GM19328 (cell line): ENCODE measurements at regions not wholly inside any gene's neighbourhood (a gene's known extent, or its start where the extent isn't known, plus 50 kb on each side); places are given as distances from the start of the nearest gene placed in this dataset.

Source experiments
- ATAC-seq: cut with Tn5 transposase; IDR thresholded peaks from one replicate; pipeline ENCODE4 v1.9.1; 2021; ENCODE audit warnings: mild to moderate bottlenecking, moderate library complexity; ENCODE audit not compliant: unreplicated experiment

GRCh38 chr14:51442513-51443175 is 202.6 kb downstream of the TMX1 start:
- ATAC-seq: no peak

- ATAC-seq: no peak
These were observed 203.4 kb downstream of the TMX1 start for GRCh38 chr14:51443195-51444018.

DNA sequence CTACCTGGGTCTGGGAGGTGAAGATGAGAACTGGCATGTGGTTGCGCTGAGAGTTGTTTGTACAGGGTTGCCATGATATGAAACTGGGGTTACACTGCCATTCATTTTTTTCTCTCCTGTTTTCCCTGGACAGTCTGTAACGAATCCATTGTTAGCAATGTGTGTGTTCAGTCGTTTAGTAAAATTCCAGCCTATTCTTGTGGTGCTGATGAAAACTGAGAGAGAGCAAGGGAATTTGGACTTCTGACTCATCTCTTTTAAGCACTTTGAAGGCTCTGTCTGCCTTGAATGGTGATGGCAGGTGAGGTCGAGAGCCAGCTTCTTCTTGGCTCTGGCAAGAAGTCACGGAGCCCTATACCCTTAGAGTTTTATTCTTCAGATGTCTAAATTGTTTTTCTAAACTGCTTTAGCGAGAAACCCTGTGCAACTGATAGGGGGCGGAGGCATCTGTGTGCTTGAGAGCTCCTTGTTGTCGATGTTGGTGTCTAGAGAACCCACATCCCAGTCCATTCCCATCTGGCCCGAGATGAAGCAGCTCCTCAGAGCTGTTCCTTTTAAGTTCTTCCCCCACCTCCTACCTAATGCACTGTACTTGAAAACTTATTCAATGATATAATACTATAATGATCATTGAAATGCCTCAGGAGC is 204.4 kb downstream of the TMX1 start:
- no peak for ATAC-seq

GRCh38 chr14:51445001-51445390 is 204.9 kb downstream of the TMX1 start:
- no peak for ATAC-seq

DNA sequence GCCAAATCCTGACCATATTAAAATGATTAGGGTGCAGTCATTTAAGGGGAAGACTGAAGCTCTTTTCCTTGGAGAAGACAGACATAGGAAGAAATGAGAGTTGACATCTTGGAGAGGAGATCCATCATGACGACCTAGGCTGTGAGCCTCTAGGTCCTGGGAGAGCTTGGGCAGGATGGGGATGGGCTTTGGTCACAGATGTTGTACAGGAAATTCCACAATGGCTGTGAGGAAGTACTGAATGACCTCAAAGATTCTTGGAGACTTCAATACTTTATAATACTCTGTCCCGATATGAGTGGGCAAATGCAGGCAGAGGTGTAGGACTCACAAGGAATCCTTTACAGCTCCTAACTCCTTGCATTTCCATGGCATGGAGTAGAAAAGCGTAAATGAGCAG is 204.9 kb upstream of the FRMD6 start:
- no peak for ATAC-seq

DNA sequence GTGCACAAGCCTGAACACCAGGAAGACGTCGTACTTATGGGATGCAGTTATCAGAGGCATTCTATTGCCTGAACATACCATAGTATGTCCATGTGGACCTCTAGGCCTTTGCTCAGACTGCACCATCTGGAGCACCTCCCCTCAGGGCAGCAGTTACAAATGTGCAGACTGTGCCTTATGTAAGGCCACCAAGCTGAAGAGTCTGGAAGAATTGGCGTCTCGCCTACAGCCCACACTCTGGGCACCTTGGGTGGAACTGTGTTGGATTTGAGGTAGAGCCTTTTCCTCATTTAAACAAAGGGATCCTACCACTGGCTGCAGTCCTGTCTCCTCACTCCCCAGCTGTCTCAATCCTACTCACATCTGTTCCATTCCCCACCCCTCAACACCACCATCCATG is 204.3 kb upstream of the FRMD6 start:
- no peak for ATAC-seq

DNA sequence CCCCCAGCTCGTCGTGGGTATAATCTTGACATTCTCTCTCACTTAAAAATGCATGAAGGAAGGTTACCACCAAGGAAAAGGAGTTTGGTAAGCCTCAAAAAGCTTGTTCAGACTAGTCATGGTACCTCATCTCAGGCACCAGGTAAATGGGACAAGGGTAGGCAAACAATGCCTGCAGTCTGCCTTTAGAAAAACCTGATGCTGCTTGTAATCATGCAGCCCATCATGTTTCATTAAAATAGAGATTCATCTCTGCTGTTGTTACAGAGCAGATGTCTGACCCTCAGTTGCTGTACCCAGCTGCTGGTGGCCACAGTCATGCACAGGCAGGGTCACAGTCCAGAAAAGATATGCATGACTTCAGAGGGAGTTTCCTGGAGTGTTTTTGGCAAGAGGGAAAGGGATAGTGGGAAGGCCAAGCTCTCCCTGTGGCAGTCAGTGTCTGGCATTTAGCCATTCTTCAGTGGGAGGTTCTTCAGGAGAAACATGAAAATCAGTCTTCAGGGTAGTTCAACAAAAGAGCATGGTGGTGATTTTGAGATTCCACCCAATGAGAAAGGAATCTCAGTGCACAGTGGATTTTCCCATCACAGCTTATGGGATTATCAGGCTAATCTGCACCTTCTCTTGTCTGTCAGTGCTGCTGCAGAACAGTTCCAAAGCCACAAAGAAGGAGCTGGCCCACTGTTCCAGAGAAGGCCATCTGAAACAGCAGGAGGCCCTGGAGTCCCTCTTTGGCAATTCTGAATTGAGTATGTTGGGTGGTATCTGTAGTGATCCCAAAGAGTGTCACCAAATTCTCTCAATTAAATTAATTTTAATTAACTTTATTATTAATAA is 202.7 kb upstream of the FRMD6 start:
- ATAC-seq: no peak

- ATAC-seq: no peak
These were observed 202.0 kb upstream of the FRMD6 start for GRCh38 chr14:51449681-51450080.

GRCh38 chr14:51451561-51451960 is 200.1 kb upstream of the FRMD6 start:
- ATAC-seq: no peak

GRCh38 chr14:51453869-51454268 is 197.8 kb upstream of the FRMD6 start:
- ATAC-seq: no peak

DNA sequence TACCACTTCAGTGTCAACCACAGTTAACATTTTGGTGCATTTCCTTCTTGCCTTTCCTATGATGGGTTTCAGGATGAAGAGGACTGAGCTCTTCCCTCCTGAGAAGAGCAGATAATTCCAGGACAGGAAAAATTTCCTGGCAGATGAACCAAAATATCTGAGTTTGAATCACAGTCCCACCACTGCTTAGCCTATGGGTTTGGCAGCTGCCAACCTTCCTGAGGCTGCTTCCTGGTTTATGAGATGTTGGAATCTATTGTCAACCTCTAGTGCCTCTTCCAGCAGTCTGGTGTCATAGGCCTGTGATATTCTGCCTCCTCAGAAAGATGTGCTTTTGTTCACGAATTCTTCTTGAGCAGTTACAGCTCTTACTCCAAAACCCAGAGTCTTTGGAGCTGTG is 197.4 kb upstream of the FRMD6 start:
- no peak for ATAC-seq

DNA sequence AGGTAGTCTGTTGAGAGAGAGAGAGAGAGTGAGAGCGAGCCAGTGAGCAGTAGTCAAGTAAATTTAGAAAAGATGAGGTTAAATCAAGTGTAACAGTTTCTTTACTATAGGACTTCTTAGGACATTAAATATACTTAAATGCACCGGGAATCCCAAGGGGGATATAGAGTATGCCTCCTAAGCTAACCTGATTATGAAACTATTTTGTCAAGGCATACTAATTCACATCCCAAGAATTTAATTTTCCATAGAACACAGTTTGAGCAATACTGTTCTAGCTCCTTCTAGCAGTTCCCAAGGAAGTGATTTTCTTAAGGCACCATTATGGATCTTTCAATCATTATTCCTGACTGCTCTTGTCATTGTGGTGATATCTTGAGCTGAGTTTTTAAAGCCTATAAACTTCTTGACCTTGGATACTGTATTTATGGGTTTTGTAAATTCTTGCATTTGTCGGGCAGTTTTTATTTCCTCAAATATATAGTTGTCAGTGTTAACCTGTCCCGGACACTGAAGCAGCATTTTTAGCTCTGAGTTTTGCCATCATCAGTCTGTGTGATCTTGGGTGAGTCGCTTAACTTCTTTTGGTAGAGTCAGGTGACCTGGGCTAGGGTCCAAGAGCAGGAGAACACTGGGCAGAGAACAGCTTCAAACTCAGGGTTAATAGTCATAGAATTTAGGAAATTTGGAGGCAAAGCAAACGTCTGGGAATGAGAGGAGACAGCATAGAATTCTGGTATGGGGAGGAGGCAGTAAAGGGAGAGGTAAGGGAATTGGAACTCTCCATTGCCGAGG is 196.5 kb upstream of the FRMD6 start:
- ATAC-seq: no peak

DNA sequence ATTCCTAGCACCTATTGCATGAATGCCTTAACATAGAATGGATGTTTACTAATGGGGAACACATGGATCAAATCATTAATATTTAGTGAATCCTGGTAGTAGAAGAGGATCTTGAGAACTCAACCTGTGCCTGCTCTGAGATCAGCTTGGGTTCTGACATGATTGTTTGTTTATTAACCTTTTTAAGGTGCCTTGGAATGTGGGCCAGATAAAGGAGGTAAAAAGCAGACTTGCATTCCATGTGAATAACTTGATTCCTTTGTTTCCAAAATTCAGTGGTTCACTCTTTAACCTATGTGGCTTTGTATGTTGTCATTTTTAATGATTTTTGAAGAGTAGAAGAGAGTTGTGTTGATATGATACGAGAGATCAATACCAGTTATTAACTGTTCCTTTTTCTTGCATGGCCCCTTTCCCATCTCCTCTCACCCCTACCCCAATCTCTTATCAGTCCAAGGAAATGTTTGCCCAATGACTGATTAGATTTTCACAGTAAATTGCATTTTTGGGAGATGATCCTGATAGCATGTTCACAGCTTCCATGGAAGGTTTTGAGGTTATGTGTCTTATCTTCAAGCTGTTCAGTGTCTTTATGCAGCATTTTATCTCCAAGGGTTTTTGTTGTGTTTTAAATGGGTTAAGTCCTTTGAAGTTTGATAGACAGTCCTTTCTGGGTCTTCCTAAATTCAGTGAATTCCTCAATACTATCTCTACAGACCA is 193.7 kb upstream of the FRMD6 start:
- no peak for ATAC-seq

- no peak for ATAC-seq
These were observed 193.2 kb upstream of the FRMD6 start for GRCh38 chr14:51458563-51458955.

GRCh38 chr14:51460011-51460410 is 191.7 kb upstream of the FRMD6 start:
- no peak for ATAC-seq

- no peak for ATAC-seq
These were observed 189.5 kb upstream of the FRMD6 start for GRCh38 chr14:51462182-51462581.

DNA sequence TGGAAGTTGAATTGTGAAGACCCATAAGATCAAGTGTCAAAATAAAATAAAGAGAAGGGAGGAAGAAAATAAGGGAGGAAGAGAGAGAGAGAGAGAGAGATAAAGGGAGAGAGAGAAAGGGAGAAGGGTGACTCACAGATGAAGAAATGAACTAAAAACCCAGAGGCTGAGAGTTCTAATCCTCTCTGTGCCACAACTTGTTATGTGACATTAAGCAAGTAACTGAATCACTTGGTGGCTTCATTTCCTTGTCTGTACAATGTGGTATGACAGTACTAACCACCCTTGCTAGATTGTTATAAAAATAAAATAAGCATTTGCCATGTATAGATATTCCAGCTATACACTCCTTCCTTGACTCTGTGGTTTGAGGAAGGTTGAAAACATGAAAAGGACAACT is 189.0 kb upstream of the FRMD6 start:
- ATAC-seq: no peak

DNA sequence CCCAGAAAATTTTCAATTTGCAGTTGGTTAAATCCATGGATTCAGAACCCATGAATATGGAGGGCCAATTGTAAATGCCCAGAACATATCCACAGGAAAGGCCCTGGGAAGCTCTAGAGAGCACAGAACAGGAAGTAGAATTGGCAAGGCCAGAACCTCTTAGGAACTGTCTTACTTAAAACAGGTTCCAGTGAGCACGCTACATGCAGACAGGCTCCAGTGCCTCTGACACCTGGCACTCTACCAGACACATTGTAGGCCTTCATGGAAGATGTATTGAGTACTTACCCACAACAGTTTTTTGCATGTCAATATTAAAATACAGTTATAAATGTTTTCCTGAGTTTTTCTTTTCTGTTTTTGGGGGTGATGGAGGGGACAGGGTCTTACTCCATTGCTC is 188.2 kb upstream of the FRMD6 start:
- no peak for ATAC-seq

GRCh38 chr14:51464411-51464810 is 187.3 kb upstream of the FRMD6 start:
- ATAC-seq: no peak

DNA sequence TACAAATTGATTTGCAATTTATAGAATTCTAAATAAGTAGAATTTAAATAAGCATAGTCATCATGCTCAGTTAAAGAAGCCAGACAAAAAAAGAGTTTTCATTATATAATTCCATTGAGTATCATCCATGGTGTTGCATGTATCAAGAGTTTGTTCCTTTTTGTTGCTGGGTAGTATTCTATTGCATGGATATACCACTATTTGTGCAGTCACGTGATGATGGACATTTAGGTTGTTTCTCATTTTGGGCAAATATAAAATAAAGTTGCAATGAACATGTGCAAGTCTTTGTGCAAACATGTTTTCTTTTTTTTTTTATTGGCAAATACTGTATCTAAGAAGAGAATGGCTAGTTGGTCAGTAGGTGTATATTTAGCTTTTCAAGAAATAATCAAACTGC is 186.2 kb upstream of the FRMD6 start:
- ATAC-seq: no peak
